ENCODE measurements at regions not wholly inside any gene's neighbourhood (a gene's known extent, or its start where the extent isn't known, plus 50 kb on each side); places are given as distances from the start of the nearest gene placed in this dataset.

GRCh38 chrX:36562986-36563385, 445.2 kb upstream of the FAM47C start:
- Mint-ChIP-seq H3K9me3 (no peaks in the 10 kb centered on the region), H3K4me3 (no peak overlapping the region), H3K4me1 (no peaks in the 10 kb centered on the region), H3K27me3 (ENCODE audit: low read depth) (no peaks in the 10 kb centered on the region), H3K27ac (no peak overlapping the region), H3K36me3 (ENCODE audit: low read depth) (no peaks in the 10 kb centered on the region)
- TF ChIP-seq CTCF (IDR thresholded peaks at IDR 0.05; ENCODE audit: unreplicated experiment in 3 of 3): no peak

GRCh38 chrX:36568946-36569345, 439.2 kb upstream of the FAM47C start:
- Mint-ChIP-seq H3K36me3 (ENCODE audit: low read depth) (no peaks in the 10 kb centered on the region), H3K4me1 (no peaks in the 10 kb centered on the region), H3K9me3 (no peaks in the 10 kb centered on the region), H3K27me3 (ENCODE audit: low read depth) (no peaks in the 10 kb centered on the region), H3K27ac (no peak overlapping the region), H3K4me3 (no peak overlapping the region)
- TF ChIP-seq CTCF (IDR thresholded peaks at IDR 0.05; ENCODE audit: unreplicated experiment in 3 of 3): no peak

- Mint-ChIP-seq H3K4me3 (no peak overlapping the region), H3K27ac (no peak overlapping the region), H3K36me3 (ENCODE audit: low read depth) (no peaks in the 10 kb centered on the region), H3K9me3 (no peaks in the 10 kb centered on the region), H3K27me3 (ENCODE audit: low read depth) (no peaks in the 10 kb centered on the region), H3K4me1 (peaks cover 3% of the 10 kb centered on the region)
- no peak for TF ChIP-seq CTCF (IDR thresholded peaks at IDR 0.05; ENCODE audit: unreplicated experiment in 3 of 3)
These were observed 434.4 kb upstream of the FAM47C start for GRCh38 chrX:36573720-36574119.

GRCh38 chrX:36575670-36576069, 432.5 kb upstream of the FAM47C start:
- Mint-ChIP-seq H3K4me1 (peaks cover 3% of the 10 kb centered on the region), H3K27me3 (ENCODE audit: low read depth) (no peaks in the 10 kb centered on the region), H3K4me3 (no peak overlapping the region), H3K9me3 (no peaks in the 10 kb centered on the region), H3K27ac (no peak overlapping the region), H3K36me3 (ENCODE audit: low read depth) (no peaks in the 10 kb centered on the region)
- TF ChIP-seq CTCF (IDR thresholded peaks at IDR 0.05; ENCODE audit: unreplicated experiment in 3 of 3): no peak

GRCh38 chrX:36577006-36577405, 431.2 kb upstream of the FAM47C start:
- Mint-ChIP-seq H3K4me1 (peaks cover 8% of the 10 kb centered on the region), H3K9me3 (no peaks in the 10 kb centered on the region), H3K36me3 (ENCODE audit: low read depth) (no peaks in the 10 kb centered on the region), H3K27ac (no peak overlapping the region), H3K4me3 (no peak overlapping the region), H3K27me3 (ENCODE audit: low read depth) (no peaks in the 10 kb centered on the region)
- TF ChIP-seq CTCF (IDR thresholded peaks at IDR 0.05; ENCODE audit: unreplicated experiment in 3 of 3): no peak

- no peaks in the 10 kb centered on the region for H3K27me3 Mint-ChIP-seq (ENCODE audit: low read depth)
- TF ChIP-seq CTCF (IDR thresholded peaks at IDR 0.05; ENCODE audit: unreplicated experiment in 3 of 3): no peak
These were observed 427.1 kb upstream of the FAM47C start for GRCh38 chrX:36581030-36581429.

More at GRCh38 chrX:36581030-36581429, 427.1 kb upstream of the FAM47C start:
- no peak overlapping the region for H3K27ac Mint-ChIP-seq
- no peak overlapping the region for H3K4me3 Mint-ChIP-seq
- H3K36me3 Mint-ChIP-seq (ENCODE audit: low read depth): no peaks in the 10 kb centered on the region
- peaks cover 4% of the 10 kb centered on the region for H3K4me1 Mint-ChIP-seq
- H3K9me3 Mint-ChIP-seq: no peaks in the 10 kb centered on the region

Measured in nephron (organoid).